Transverse colon (tissue), 4 donors: ENCODE measurements at regions not wholly inside any gene's neighbourhood (a gene's known extent, or its start where the extent isn't known, plus 50 kb on each side); places are given as distances from the start of the nearest gene placed in this dataset.

Experiments
- CTCF ChIP-seq, 5 experiments: fragments of 200-600 bp in 3 of 5; fragments of 450-650 bp in 2 of 5; sonication (generic) in 3 of 5; IDR thresholded peaks; 1 replicate in 2 of 5; 2 replicates in 3 of 5; pipeline ENCODE4 v1.5.1; 2016 to 2017; ENCODE audit warnings: antibody characterized with exemption in 5 of 5, inconsistent platforms in 3 of 5, mild to moderate bottlenecking in 2 of 5, moderate library complexity in 1 of 5
- EP300 ChIP-seq: sonication (generic); formaldehyde crosslinking; IDR thresholded peaks from one replicate; pipeline ENCODE4 v1.6.1; 2017; ENCODE audit warnings: antibody characterized with exemption, low read depth
- POLR2A ChIP-seq: fragments of 450-650 bp; IDR thresholded peaks from one replicate; pipeline ENCODE4 v1.6.1; 2016; ENCODE audit warnings: antibody characterized with exemption, mild to moderate bottlenecking, moderate library complexity
- POLR2AphosphoS5 ChIP-seq, 3 donors: sonication (generic); formaldehyde crosslinking; IDR thresholded peaks; one replicate each; pipeline ENCODE4 v1.6.1; 2016; ENCODE audit warnings: antibody characterized with exemption in 3 of 3

- TF ChIP-seq POLR2AphosphoS5 (IDR thresholded peaks at IDR 0.05) (no peak), CTCF (IDR thresholded peaks at IDR 0.05) (no peak), POLR2A (no peak), EP300 (no peak)
These were observed 266.1 kb downstream of the SOCS6 start for GRCh38 chr18:70554854-70555445.
